ENCODE measurements at regions not wholly inside any gene's neighbourhood (a gene's known extent, or its start where the extent isn't known, plus 50 kb on each side); places are given as distances from the start of the nearest gene placed in this dataset.
A peak's percentile ranks its signal among the peaks of the same experiment; 100 is the strongest.

DNA sequence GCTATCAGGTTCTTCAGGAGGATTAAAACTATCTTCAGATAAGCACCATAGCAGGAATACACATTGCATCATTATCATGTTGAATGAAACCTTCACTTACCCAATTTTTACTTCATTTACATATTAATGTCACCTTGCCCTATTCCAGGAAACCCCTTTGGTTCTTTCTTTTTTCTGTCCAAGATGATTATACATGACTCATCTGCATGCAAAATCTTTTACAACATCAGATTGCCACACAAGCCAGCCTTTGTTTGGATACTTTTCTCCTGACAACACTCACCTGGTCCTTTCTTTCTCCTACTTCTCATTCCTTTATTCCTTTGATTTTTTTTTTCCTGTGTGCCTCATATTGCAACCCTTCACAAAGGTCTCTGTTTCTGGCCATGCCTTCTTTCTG is 200.5 kb upstream of the POU3F2 start:
- Histone ChIP-seq H3K4me1 (no peaks in the 10 kb centered on the region), H3K27ac (no peak overlapping the region), H3K27me3 (no peaks in the 10 kb centered on the region), H3K9me3 (no peaks in the 10 kb centered on the region), H3K4me3 (no peak overlapping the region), H3K36me3 (no peaks in the 10 kb centered on the region)
- DNase-seq (no peak), ATAC-seq (no peak)
- intact Hi-C loops (cut with DNase I) = no loop called here
- TF ChIP-seq, protein P1, sequence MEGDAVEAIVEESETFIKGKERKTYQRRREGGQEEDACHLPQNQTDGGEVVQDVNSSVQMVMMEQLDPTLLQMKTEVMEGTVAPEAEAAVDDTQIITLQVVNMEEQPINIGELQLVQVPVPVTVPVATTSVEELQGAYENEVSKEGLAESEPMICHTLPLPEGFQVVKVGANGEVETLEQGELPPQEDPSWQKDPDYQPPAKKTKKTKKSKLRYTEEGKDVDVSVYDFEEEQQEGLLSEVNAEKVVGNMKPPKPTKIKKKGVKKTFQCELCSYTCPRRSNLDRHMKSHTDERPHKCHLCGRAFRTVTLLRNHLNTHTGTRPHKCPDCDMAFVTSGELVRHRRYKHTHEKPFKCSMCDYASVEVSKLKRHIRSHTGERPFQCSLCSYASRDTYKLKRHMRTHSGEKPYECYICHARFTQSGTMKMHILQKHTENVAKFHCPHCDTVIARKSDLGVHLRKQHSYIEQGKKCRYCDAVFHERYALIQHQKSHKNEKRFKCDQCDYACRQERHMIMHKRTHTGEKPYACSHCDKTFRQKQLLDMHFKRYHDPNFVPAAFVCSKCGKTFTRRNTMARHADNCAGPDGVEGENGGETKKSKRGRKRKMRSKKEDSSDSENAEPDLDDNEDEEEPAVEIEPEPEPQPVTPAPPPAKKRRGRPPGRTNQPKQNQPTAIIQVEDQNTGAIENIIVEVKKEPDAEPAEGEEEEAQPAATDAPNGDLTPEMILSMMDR (IDR thresholded peaks at IDR 0.05) = no peak

DNA sequence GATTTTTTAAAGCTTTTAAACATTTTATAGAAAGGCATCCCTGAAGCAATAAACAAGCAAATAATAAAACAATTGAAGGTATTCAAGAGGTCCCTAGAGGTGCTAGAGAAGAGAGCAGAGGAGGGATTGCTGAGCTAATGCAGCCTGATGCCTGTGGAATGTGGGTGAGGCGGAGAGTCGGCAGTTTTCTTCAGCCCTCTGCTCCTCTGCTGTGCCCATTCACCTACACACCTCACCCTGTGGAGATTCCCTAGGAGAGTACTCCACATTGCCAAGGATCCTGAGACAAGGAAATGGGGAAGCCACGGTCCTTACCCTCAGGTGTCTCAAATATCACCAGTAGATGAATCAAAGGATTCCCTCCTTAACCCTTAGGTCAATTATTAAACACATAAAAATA is 199.8 kb upstream of the POU3F2 start:
- H3K4me3 ChIP-seq = no peak overlapping the region
- H3K27me3 ChIP-seq = no peaks in the 10 kb centered on the region
- TF ChIP-seq, protein P1 (IDR thresholded peaks at IDR 0.05) = no peak
- no peak for DNase-seq
- H3K9me3 ChIP-seq = no peaks in the 10 kb centered on the region
- no peaks in the 10 kb centered on the region for H3K36me3 ChIP-seq
- no peak overlapping the region for H3K27ac ChIP-seq
- ATAC-seq = peak; percentile 91
- no peaks in the 10 kb centered on the region for H3K4me1 ChIP-seq
- intact Hi-C loops (cut with DNase I) = no loop called here

GRCh38 chr6:98635191-98635590 is 199.2 kb upstream of the POU3F2 start:
- Histone ChIP-seq H3K4me1 (no peaks in the 10 kb centered on the region), H3K9me3 (no peaks in the 10 kb centered on the region), H3K36me3 (no peaks in the 10 kb centered on the region), H3K27ac (no peak overlapping the region), H3K27me3 (no peaks in the 10 kb centered on the region), H3K4me3 (no peak overlapping the region)
- ATAC-seq (no peak), DNase-seq (no peak)
- TF ChIP-seq, protein P1 (IDR thresholded peaks at IDR 0.05) = no peak
- intact Hi-C loops (cut with DNase I) = no loop called here

DNA sequence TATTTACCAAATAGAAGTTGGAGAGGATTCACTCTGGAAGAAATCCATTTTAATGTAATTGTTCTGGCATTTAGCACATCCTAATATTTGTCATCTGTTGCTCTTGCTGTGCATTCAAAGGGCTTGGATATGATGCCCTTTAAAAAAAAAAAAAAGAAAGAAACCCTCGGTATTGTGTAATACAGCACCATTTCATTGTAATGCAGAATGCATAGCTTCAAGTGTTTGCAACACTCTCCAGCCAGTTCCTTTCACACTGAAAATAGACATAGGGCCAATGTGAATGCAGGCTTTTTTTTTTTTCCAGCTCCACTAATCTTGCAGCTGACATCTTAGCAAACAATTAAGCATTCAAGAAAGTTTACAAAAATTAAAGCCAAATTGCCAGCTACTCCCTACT is 197.4 kb upstream of the POU3F2 start:
- Histone ChIP-seq H3K9me3 (no peaks in the 10 kb centered on the region), H3K27me3 (no peaks in the 10 kb centered on the region), H3K4me1 (no peaks in the 10 kb centered on the region), H3K27ac (no peak overlapping the region), H3K36me3 (no peaks in the 10 kb centered on the region), H3K4me3 (no peak overlapping the region)
- no peak for DNase-seq
- TF ChIP-seq, protein P1 (IDR thresholded peaks at IDR 0.05) = no peak
- peak; percentile 59 for ATAC-seq
- intact Hi-C loops (cut with DNase I) = no loop called here

DNA sequence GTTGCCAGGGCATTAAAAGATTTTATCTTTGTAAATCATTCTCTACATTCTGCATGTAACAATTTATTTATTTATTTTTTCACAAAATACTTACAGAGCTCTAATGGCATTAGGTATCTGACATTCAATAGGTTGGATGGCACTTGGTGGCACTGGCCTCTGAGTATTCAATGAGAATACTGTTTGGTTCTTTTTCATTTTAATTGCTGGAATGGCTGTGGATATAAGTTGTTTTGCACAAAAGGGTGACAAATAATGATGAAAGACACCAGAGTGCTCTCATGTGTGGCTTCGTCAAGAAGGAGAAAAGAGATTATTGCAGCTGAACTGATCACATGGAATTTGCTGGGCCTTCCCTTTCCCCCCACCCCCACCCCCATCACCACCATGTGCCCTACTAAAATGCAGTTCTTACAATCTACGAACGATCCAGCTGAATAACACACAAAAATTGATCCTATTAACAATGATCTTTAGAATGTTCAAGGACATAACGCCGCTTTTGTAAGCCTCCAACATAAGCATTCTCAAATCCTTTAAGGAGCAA is 195.2 kb upstream of the POU3F2 start:
- H3K4me1 ChIP-seq = no peaks in the 10 kb centered on the region
- DNase-seq (no peak), ATAC-seq (no peak)
- no peak overlapping the region for H3K27ac ChIP-seq
- intact Hi-C loops (cut with DNase I) = no loop called here
- H3K9me3 ChIP-seq = no peaks in the 10 kb centered on the region
- TF ChIP-seq, protein P1 (IDR thresholded peaks at IDR 0.05) = no peak
- H3K27me3 ChIP-seq = no peaks in the 10 kb centered on the region
- no peaks in the 10 kb centered on the region for H3K36me3 ChIP-seq
- no peak overlapping the region for H3K4me3 ChIP-seq

All from left lung (tissue), 4 donors.